ENCODE measurements at regions not wholly inside any gene's neighbourhood (a gene's known extent, or its start where the extent isn't known, plus 50 kb on each side); places are given as distances from the start of the nearest gene placed in this dataset.
"Not testable (repeated sequence)": the region's sequence is repeated elsewhere in the genome, so short reads cannot be mapped to it uniquely, and the experiment has no call there.

- DNase-seq (ENCODE audit: low spot score): no peak
Measured at GRCh38 chr14:21902561-21903181, 229.1 kb upstream of the OR4E1 start.

GRCh38 chr14:21894898-21895194 lies 221.2 kb upstream of the OR4E1 start:
- DNase-seq (ENCODE audit: low spot score): not testable (repeated sequence)

- DNase-seq (ENCODE audit: low spot score): peak; percentile 10
Measured at GRCh38 chr14:21894003-21894897, 220.6 kb upstream of the OR4E1 start.

- no peak for DNase-seq (ENCODE audit: low spot score)
Measured at GRCh38 chr14:21891921-21892320, 218.3 kb upstream of the OR4E1 start.

- DNase-seq (ENCODE audit: low spot score): no peak
Measured at GRCh38 chr14:21884995-21885394, 211.4 kb upstream of the OR4E1 start.

GRCh38 chr14:21882226-21882625 lies 208.6 kb upstream of the OR4E1 start:
- no peak for DNase-seq (ENCODE audit: low spot score)

GRCh38 chr14:21880918-21881317 lies 207.3 kb upstream of the OR4E1 start:
- DNase-seq (ENCODE audit: low spot score): no peak

GRCh38 chr14:21875791-21876190 lies 202.2 kb upstream of the OR4E1 start:
- no peak for DNase-seq (ENCODE audit: low spot score)

- DNase-seq (ENCODE audit: low spot score): no peak
Measured at GRCh38 chr14:21874946-21875345, 201.3 kb upstream of the OR4E1 start.

- DNase-seq (ENCODE audit: low spot score): no peak
Measured at GRCh38 chr14:21874167-21874566, 200.5 kb upstream of the OR4E1 start.

GRCh38 chr14:21868442-21869046 lies 194.9 kb upstream of the OR4E1 start:
- peak; percentile 58 for DNase-seq (ENCODE audit: low spot score)

- no peak for DNase-seq (ENCODE audit: low spot score)
Measured at GRCh38 chr14:21867541-21867940, 193.9 kb upstream of the OR4E1 start.

GRCh38 chr14:21866479-21866878 lies 192.9 kb upstream of the OR4E1 start:
- DNase-seq (ENCODE audit: low spot score): no peak

GRCh38 chr14:21863289-21863688 lies 189.7 kb upstream of the OR4E1 start:
- no peak for DNase-seq (ENCODE audit: low spot score)

GRCh38 chr14:21861153-21861552 lies 187.5 kb upstream of the OR4E1 start:
- DNase-seq (ENCODE audit: low spot score): no peak

- peak; percentile 16 for DNase-seq (ENCODE audit: low spot score)
Measured at GRCh38 chr14:21860172-21860571, 186.6 kb upstream of the OR4E1 start.

GRCh38 chr14:21852775-21853174 lies 179.2 kb upstream of the OR4E1 start:
- no peak for DNase-seq (ENCODE audit: low spot score)

GRCh38 chr14:21852061-21852664 lies 178.5 kb upstream of the OR4E1 start:
- peak; percentile 14 for DNase-seq (ENCODE audit: low spot score)

- not testable (repeated sequence) for DNase-seq (ENCODE audit: low spot score)
Measured at GRCh38 chr14:21846902-21847301, 173.3 kb upstream of the OR4E1 start.

- peak; percentile 17 for DNase-seq (ENCODE audit: low spot score)
Measured at GRCh38 chr14:21846227-21846885, 172.7 kb upstream of the OR4E1 start.

GRCh38 chr14:21840765-21841164 lies 167.1 kb upstream of the OR4E1 start:
- no peak for DNase-seq (ENCODE audit: low spot score)

- no peak for DNase-seq (ENCODE audit: low spot score)
Measured at GRCh38 chr14:21833836-21834235, 160.2 kb upstream of the OR4E1 start.

Measured in germinal center (tissue), 1 donor.